Transverse colon (tissue), 4 donors: ENCODE measurements at regions not wholly inside any gene's neighbourhood (a gene's known extent, or its start where the extent isn't known, plus 50 kb on each side); places are given as distances from the start of the nearest gene placed in this dataset.

Source experiments
- CTCF ChIP-seq, 5 experiments: fragments of 200-600 bp in 3 of 5; fragments of 450-650 bp in 2 of 5; sonication (generic) in 3 of 5; IDR thresholded peaks; 1 replicate in 2 of 5; 2 replicates in 3 of 5; pipeline ENCODE4 v1.5.1; 2016 to 2017; ENCODE audit warnings: antibody characterized with exemption in 5 of 5, inconsistent platforms in 3 of 5, mild to moderate bottlenecking in 2 of 5, moderate library complexity in 1 of 5
- EP300 ChIP-seq: sonication (generic); formaldehyde crosslinking; IDR thresholded peaks from one replicate; pipeline ENCODE4 v1.6.1; 2017; ENCODE audit warnings: antibody characterized with exemption, low read depth
- POLR2A ChIP-seq: fragments of 450-650 bp; IDR thresholded peaks from one replicate; pipeline ENCODE4 v1.6.1; 2016; ENCODE audit warnings: antibody characterized with exemption, mild to moderate bottlenecking, moderate library complexity
- POLR2AphosphoS5 ChIP-seq, 3 donors: sonication (generic); formaldehyde crosslinking; IDR thresholded peaks; one replicate each; pipeline ENCODE4 v1.6.1; 2016; ENCODE audit warnings: antibody characterized with exemption in 3 of 3

- TF ChIP-seq POLR2AphosphoS5 (IDR thresholded peaks at IDR 0.05): no peak
- no peak for TF ChIP-seq CTCF (IDR thresholded peaks at IDR 0.05)
- TF ChIP-seq POLR2A: no peak
- TF ChIP-seq EP300: no peak
Measured at GRCh38 chr14:101189266-101189665, 285.7 kb upstream of the RTL1 start.
